IPS-NIHi11 (cell line): ENCODE measurements at regions not wholly inside any gene's neighbourhood (a gene's known extent, or its start where the extent isn't known, plus 50 kb on each side); places are given as distances from the start of the nearest gene placed in this dataset.

ENCODE experiments used
- DNase-seq: peaks from one replicate; pipeline ENCODE4 v3.0.0; 2012; ENCODE audit warnings: mixed read lengths, low spot score

DNA sequence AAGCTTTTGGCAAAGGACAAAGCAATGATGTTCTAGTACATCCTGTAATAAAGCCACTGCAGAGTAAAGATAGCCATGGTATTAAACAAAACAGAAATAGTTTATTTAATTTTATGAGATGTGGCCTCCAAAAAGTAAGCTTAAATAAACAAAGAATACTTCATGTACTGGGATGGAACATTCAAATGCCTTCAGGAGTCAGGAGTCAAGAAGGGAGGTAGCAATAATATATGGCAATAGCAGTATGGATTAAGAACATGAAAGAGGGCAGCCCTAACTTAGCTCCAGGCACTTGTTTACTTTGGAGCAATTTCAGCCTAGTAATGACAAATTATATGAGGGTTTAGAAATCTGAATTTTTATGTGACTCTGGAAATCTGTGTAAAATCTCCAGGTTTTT is 343.9 kb upstream of the THRB start:
- DNase-seq, result no peak

- DNase-seq, result no peak
These were observed 349.3 kb upstream of the THRB start for GRCh38 chr3:24843955-24844354.

DNA sequence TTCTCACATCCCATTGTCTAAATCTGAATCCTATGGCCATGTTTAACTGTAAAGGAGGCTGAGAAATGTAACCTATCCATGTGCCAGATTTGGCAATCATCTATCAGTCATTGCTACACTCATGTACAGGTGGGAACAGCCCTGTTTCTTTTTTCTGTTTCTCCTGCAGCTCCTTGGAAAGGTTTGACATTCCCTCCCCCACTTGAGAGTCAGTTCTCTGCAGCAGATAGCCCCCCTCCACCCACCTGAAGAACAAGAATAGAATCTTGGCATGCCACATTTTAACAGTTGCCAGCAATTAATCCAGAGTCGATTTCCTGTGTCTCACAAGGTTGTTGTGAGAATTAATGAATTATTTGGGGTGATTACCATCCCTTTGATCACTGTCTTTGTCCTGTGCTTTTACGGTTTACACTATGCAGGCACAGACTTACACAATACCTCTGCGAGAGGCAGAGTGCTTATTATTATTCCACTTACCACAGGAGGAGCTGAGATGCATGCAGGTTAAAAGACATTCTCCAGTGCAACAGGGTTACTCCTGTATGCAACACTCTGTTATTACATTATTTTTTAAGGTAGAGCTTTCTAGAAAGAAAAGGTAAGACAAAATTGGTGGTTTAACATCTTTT is 351.0 kb upstream of the THRB start:
- no peak for DNase-seq

GRCh38 chr3:24846286-24846860 is 351.7 kb upstream of the THRB start:
- no peak for DNase-seq

- no peak for DNase-seq
These were observed 355.6 kb upstream of the THRB start for GRCh38 chr3:24850245-24850644.

DNA sequence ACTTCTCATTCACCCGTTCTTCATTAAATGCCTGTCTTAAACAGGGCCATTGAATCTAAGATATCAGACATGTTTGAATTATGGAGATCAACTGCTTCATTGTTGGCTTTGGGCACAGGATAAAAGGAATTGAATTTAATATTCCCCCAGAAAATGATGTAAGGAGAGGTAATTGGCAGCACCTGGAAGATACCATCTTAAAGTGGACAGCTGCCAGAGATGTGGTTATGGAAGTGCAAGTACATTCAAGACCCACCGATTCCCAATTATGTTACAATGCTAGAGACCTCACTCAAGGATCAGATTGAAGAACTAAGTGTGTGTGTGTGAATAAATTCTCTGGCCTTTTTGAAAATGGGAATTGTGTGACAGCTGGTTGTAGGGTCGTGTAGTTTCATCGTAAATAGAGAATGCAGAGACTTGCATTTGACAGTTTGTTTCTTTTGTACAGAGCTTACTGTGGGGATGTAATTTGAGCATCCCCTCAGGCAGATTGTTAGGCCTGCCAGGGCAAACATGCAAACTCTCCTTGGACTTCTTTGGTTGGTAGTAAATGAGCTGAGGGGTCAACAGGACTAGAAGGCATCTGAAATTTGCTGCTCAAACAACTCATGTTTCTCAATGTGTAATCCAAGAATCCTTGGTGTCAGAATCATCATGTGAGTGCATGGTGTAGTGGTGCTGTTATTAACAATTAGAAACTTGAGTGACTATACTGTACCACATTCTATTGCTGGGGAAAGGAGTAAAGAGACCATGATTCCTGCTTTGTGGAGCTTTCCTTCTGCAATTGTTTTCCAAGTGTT is 359.2 kb upstream of the THRB start:
- DNase-seq, result no peak

- no peak for DNase-seq
These were observed 360.1 kb upstream of the THRB start for GRCh38 chr3:24854748-24855147.

- DNase-seq, result no peak
These were observed 363.3 kb upstream of the THRB start for GRCh38 chr3:24857945-24858344.

- DNase-seq, result no peak
These were observed 368.6 kb upstream of the THRB start for GRCh38 chr3:24863215-24863614.

DNA sequence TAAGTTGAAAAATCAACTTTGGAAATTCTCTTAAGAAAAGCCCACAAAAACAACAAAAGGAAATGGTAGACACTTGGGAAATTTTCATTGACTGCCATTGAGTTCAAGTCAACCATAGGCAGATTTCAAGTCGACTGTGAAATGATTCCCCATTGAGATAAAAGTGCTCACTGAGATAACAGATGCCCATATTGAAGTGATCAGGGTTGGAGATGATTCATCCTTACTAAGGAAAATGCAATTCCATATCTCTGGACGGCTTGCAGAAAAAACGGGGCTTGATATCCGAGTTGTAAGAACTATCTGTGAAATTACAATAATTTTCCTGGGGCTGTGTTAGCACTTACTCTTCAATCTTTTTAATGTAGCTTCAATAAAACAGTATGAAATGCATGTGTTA is 373.1 kb upstream of the THRB start:
- no peak for DNase-seq

- DNase-seq, result no peak
These were observed 386.6 kb upstream of the THRB start for GRCh38 chr3:24881239-24881638.

DNA sequence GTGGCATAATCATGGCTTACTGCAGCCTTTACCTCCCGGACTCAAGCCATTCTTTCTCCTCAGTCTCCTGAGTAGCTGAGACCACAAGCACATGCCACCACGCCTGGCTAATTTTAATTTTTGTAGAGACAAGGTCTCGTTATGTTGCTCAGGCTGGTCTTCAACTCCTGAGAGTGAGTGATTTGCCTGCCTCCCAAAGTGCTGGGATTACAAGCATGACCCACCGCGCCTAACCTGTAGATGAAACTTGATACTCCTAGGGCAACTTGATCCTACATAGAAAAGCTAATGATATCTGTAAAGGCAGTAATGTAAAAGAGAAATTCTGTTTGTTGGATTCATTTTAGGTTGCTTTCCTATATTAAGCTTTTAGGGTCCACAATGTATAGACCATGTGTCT is 391.9 kb upstream of the THRB start:
- DNase-seq, result no peak

- DNase-seq, result no peak
These were observed 395.4 kb upstream of the THRB start for GRCh38 chr3:24890012-24890411.

- no peak for DNase-seq
These were observed 404.7 kb upstream of the THRB start for GRCh38 chr3:24899373-24899772.

DNA sequence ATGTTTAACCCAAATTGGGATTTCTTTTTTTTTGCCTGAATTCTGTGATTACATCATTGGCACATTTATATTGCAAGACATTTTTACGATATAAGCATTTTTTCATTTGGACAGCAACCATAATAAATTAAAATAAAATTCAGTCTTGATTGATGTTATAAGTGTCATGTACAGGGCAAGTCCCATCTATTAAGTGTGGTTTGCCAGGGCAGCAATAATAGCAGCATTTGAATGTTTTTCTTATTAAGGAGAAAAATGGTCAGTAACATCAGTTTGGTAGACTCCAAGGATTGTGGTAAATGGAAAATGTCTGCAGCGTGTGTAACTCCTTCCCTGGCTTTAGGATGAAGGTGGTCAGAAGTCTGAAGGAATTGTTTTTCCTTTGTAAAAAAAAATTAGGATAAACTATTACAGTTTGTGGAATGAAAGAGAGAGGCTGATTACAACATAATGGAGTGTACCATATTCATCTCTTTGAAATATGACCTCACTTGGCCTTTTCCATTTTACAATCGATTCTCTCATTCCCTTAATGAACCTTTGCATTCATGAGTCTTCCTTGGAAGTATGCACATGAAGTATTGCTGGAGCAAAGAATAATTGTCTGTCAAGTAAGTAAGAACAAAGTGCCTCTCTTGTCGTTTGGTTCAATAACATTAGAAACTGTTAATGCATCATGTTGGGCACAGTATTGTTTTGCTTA is 405.4 kb upstream of the THRB start:
- DNase-seq, result no peak

- no peak for DNase-seq
These were observed 410.6 kb upstream of the THRB start for GRCh38 chr3:24905266-24905665.

DNA sequence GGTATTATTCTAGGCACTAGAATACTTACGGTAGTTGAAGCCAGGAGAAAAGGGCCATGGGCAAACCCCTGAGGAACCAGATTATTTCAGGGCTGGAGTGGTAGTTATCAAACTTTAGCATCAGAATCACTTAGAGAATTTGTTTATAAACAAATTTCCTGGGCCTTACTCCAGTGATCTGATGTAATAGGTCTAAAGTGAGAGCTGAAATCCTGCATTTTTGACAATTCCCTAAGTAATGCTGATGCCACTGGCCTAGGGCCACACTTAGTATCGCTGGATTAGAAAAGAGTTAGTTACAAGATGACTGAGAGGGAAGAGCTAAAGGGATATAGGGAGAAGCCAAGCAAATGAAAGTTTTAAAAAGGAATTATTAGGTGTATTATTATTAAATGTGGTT is 412.5 kb upstream of the THRB start:
- DNase-seq, result no peak

DNA sequence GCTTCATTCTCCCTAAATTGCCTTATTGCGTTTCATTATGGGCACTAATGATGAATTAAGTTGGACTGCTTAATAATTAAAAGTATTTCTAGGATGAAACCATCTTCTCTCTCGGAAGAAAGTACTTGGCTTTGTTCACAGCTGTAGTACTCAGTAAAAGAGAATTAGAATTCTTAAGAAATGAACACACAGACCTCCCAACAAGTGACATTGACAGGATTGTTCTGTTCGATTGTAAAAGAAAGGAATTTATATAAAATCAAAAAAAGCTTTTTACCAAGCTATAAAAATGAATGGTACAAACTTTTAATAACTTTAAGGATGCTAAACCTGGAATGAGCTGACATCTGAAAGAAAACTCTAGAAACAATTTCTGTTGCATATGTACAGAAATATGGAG is 416.4 kb upstream of the THRB start:
- no peak for DNase-seq

- no peak for DNase-seq
These were observed 421.0 kb upstream of the THRB start for GRCh38 chr3:24915639-24916038.

DNA sequence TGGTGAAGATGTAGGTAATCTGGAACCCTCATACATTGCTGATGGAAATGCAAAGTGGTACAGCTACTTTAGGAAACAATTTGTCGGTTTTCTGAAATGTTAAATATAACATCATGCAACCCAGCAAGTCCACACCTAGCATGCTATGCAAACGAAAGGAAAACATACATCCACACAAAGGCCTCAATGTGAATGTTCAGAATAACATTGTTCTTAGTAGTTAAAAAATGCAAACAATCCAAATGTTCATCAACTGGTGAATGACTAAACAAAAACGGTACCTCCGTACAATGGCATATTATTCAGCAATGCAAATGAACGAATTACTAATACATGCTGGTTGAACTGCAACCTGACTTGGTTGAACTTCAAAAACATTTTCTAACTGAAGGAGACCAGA is 423.3 kb upstream of the THRB start:
- DNase-seq, result no peak

DNA sequence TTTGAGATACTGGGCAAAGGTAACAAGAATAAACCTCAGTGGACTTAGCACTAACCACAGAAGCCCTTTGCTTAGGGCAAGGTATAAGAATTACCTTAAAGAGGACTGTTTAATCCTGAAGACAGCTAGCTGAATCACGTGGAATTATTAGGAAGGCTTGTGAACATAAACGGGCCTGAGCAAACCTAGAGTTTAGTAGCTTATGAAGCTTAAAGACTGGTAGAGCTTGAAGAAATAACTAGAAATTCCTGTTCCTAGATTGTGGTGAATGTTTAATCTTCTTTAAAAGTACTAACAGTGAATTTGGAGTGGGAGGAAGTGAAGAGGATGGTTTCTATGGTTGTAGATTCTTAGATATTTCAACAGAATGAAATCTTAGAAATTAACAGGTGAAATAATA is 428.9 kb upstream of the THRB start:
- no peak for DNase-seq

DNA sequence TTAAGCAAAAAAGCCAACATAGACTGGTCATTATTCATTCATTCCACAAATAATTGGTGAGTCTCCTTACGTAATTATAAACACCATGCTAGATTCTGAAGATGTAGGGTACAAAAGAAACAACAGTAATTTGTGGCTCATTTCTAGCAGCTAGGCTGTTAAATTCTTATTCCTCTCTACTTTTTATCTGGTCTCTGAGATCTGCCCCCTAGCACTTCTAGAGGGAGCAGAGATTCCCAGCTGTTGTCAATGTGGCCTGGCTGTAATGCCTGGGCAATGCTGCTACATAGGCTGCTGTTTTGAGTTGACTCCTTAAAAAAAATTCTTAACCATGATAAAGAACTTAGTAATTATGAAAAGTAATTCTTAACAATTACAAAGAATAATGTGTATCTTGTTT is 434.9 kb upstream of the THRB start:
- no peak for DNase-seq

DNA sequence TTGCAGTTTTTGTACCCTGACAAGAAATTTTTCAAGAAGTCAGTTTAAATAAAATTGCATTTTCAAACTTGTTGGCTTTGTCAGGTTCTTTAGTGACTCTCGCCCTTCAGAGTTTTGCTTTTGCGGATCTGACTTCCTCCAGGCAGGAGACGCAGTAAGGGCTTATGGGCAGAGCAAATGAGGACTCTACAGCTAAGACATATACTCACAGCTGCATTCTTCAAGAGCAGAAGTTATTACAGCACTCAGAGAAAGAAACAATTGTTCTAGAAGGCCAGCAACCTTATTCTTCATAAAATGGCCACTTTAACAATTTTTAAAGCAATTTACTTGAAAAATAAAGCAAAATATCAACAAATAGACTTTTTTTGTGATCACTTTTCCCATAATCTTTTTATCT is 438.8 kb upstream of the THRB start:
- no peak for DNase-seq
